Nephron (organoid): ENCODE measurements at regions not wholly inside any gene's neighbourhood (a gene's known extent, or its start where the extent isn't known, plus 50 kb on each side); places are given as distances from the start of the nearest gene placed in this dataset.

Experiments
- H3K27ac Mint-ChIP-seq, 3 experiments: 2 replicates each; pipeline ENCODE4 v1.8.0; 2020; ENCODE audit warnings: mixed read lengths in 3 of 3, mild to moderate bottlenecking in 2 of 3, moderate library complexity in 1 of 3
- H3K27me3 Mint-ChIP-seq: 2 replicates; pipeline ENCODE4 v1.8.0; 2021; ENCODE audit warnings: low read depth, mild to moderate bottlenecking, moderate library complexity, mixed read lengths
- H3K36me3 Mint-ChIP-seq: 2 replicates; pipeline ENCODE4 v1.8.0; 2020; ENCODE audit warnings: low read depth, mixed read lengths
- H3K4me1 Mint-ChIP-seq: 2 replicates; pipeline ENCODE4 v1.8.0; 2020; ENCODE audit warnings: mixed read lengths
- H3K4me3 Mint-ChIP-seq, 3 experiments: 2 replicates each; pipeline ENCODE4 v1.8.0; 2020; ENCODE audit warnings: mild to moderate bottlenecking in 3 of 3, mixed read lengths in 3 of 3, moderate library complexity in 2 of 3
- H3K9me3 Mint-ChIP-seq: 2 replicates; pipeline ENCODE4 v1.8.0; 2020; ENCODE audit warnings: mixed read lengths
- CTCF ChIP-seq, 3 experiments: fragments of 200-600 bp; sonication (generic); IDR thresholded peaks; one replicate each; pipeline ENCODE4 v1.5.0; 2021; ENCODE audit warnings: antibody characterized with exemption in 3 of 3; ENCODE audit not compliant: unreplicated experiment in 3 of 3

- H3K27ac Mint-ChIP-seq, result no peak overlapping the region
- peaks cover 40% of the 10 kb centered on the region for H3K27me3 Mint-ChIP-seq
- no peaks in the 10 kb centered on the region for H3K9me3 Mint-ChIP-seq
- no peak overlapping the region for H3K4me3 Mint-ChIP-seq
- TF ChIP-seq CTCF (IDR thresholded peaks at IDR 0.05; ENCODE audit: unreplicated experiment in 3 of 3), result no peak
- no peaks in the 10 kb centered on the region for H3K4me1 Mint-ChIP-seq
- no peaks in the 10 kb centered on the region for H3K36me3 Mint-ChIP-seq
These were observed 54.2 kb downstream of the MSX1 start for GRCh38 chr4:4913628-4914027.

- H3K27me3 Mint-ChIP-seq, result peaks cover 34% of the 10 kb centered on the region
- H3K27ac Mint-ChIP-seq, result no peak overlapping the region
- H3K4me1 Mint-ChIP-seq, result no peaks in the 10 kb centered on the region
- no peaks in the 10 kb centered on the region for H3K36me3 Mint-ChIP-seq
- TF ChIP-seq CTCF (IDR thresholded peaks at IDR 0.05; ENCODE audit: unreplicated experiment in 3 of 3), result no peak
- H3K9me3 Mint-ChIP-seq, result no peaks in the 10 kb centered on the region
- H3K4me3 Mint-ChIP-seq, result no peak overlapping the region
These were observed 54.8 kb downstream of the MSX1 start for GRCh38 chr4:4914059-4914820.

- no peak overlapping the region for H3K4me3 Mint-ChIP-seq
- TF ChIP-seq CTCF (IDR thresholded peaks at IDR 0.05; ENCODE audit: unreplicated experiment in 3 of 3), result no peak
- peaks cover 25% of the 10 kb centered on the region for H3K27me3 Mint-ChIP-seq
- no peaks in the 10 kb centered on the region for H3K4me1 Mint-ChIP-seq
- H3K36me3 Mint-ChIP-seq, result no peaks in the 10 kb centered on the region
- H3K9me3 Mint-ChIP-seq, result no peaks in the 10 kb centered on the region
- no peak overlapping the region for H3K27ac Mint-ChIP-seq
These were observed 55.7 kb downstream of the MSX1 start for GRCh38 chr4:4914965-4915845.

DNA sequence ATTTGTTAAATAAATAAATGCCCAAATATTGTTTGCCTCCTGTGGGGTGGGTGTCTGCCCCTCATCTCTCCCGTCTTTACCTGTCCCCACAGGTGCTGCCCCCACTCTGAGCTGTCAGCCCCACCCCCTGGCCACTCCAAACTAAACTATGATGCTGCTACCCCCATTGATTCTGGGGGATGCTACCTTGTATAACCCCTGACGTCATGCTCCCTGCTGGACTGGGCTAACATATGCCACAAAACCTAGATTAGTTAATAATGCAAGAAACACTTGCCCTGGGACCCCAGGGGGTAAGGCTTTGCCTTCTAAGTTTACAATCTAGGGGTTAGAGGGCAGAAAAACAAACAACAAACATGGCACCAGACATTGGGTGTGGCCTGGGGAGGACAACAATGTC, 58.6 kb downstream of the MSX1 start:
- no peak for TF ChIP-seq CTCF (IDR thresholded peaks at IDR 0.05; ENCODE audit: unreplicated experiment in 3 of 3)
- no peaks in the 10 kb centered on the region for H3K36me3 Mint-ChIP-seq
- H3K9me3 Mint-ChIP-seq, result no peaks in the 10 kb centered on the region
- peaks cover 38% of the 10 kb centered on the region for H3K27me3 Mint-ChIP-seq
- H3K27ac Mint-ChIP-seq, result no peak overlapping the region
- H3K4me1 Mint-ChIP-seq, result no peaks in the 10 kb centered on the region
- H3K4me3 Mint-ChIP-seq, result no peak overlapping the region

DNA sequence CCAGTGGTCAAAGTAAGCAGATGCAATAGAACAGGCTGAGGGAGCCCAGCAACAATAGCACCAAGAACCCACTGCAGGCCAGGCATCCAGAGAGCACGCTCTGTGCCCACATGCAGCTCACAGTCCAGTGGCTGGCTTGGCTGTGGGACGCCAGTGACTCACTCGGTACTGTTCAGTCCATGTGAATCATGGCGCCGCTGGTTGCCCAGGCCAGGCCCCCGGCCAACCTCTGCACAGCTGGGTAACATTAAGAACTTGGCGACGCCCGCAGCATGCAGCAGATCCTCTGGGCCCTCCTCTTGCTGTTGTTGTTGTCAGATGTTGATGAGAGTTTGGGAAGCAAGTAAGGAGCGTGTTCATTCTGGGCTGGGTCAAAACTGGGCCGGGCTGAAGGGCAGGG, 60.5 kb downstream of the MSX1 start:
- Mint-ChIP-seq H3K36me3 (no peaks in the 10 kb centered on the region), H3K4me1 (no peaks in the 10 kb centered on the region), H3K27me3 (peaks cover 29% of the 10 kb centered on the region), H3K27ac (no peak overlapping the region), H3K4me3 (no peak overlapping the region), H3K9me3 (no peaks in the 10 kb centered on the region)
- TF ChIP-seq CTCF (IDR thresholded peaks at IDR 0.05; ENCODE audit: unreplicated experiment in 3 of 3), result no peak
